Fibroblast of villous mesenchyme (primary cell): ENCODE measurements at regions not wholly inside any gene's neighbourhood (a gene's known extent, or its start where the extent isn't known, plus 50 kb on each side); places are given as distances from the start of the nearest gene placed in this dataset.

Experiments
- DNase-seq: peaks from one replicate; pipeline ENCODE4 v3.0.0-alpha.2; 2010; ENCODE audit warnings: low read depth
- H3K4me3 ChIP-seq: 2 replicates; pipeline ENCODE4 v1.5.1; 2011; ENCODE audit warnings: low read depth, mild to moderate bottlenecking, low read length
- CTCF ChIP-seq: IDR thresholded peaks from 2 replicates; pipeline ENCODE4 v1.5.1; 2012; ENCODE audit warnings: low read depth, mild to moderate bottlenecking, low read length; ENCODE audit not compliant: insufficient read depth

- no peak for TF ChIP-seq CTCF
- DNase-seq = no peak
These were observed 369.8 kb upstream of the ST6GAL2 start for GRCh38 chr2:107255744-107256143.

DNA sequence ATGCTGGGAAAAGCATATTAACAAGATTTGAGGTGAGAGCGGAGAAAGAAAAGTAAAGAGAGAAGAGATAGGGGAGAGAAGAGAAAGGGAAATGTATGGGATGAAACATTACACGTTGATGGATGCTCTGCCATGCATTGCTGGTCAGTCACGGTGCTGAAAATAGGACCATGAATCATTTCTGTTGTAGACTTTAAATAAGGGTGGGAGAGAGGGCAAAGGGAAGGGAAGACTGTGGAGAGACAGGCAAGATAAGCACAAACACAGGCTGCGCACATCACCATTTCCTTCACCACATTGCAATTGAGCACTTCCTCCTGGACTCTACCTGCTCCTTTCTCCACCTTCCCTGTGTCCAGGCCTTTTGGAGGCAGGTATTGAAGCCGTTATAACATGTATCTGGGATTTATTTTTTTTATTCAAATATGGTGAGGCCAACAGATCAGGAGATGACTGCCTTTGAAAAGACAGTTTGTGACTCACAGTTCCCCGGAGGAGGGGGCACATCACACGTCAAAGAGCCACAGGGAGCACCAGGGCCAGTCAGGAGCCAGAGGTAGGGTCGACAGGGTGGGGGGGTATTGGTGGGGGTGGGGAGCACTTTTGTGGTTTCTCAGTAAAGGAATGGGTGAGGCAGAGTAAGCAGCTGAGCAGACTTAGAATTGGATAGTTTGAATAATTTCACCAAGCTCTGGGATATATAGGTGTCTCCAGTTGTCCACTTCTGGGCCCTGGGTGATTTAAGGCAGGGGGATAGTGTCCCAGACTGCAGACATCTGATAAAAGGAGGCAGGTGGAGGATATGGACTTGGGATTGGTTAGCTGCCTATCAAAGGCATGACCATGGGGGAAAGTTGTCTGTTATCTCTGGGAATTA, 372.8 kb upstream of the ST6GAL2 start:
- no peak overlapping the region for H3K4me3 ChIP-seq
- no peak for DNase-seq
- no peak for TF ChIP-seq CTCF

More at GRCh38 chr2:107255744-107256143, 369.8 kb upstream of the ST6GAL2 start:
- no peak overlapping the region for H3K4me3 ChIP-seq

DNA sequence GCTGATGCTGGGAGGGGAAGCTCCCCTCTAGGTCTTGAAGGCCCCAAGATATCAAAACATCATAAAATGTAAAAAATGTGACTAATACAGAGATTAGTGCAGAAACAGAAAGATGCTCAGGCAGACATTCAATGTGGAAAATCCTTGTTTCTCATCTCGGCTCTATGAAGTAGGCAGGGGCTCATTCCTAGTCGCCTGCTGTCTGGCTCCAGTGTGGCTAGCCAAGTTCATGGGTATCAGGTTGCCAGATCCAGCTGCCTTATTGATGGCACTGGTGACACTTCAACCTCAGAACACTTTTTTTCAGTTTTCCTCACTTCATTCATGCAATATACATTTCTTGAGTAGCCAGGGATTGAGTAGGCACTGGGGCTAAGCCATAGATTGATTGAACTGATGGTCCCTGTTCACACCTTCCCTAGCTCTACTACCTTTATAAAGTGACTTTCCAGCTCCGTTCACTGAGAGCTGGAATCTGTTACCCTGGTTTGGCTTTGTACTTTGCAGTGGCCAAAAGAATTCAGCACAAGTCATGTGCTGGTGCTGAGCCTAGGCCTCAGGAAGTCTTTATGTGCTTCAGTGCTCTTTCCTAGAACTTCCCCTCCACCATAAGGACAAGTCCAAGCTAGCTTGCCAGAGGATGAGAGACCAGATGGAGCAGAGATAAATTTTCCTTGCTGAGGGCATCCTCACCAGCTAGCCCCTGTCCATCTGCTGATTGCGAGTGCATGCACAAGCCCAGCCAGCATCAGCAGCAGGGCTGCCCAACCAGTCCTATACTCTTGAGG, 373.6 kb upstream of the ST6GAL2 start:
- no peak overlapping the region for H3K4me3 ChIP-seq
- TF ChIP-seq CTCF = no peak

GRCh38 chr2:107263628-107264027, 377.7 kb upstream of the ST6GAL2 start:
- no peak for DNase-seq
- no peak overlapping the region for H3K4me3 ChIP-seq
- TF ChIP-seq CTCF = no peak

More for the DNA sequence above, 373.6 kb upstream of the ST6GAL2 start:
- no peak for DNase-seq

DNA sequence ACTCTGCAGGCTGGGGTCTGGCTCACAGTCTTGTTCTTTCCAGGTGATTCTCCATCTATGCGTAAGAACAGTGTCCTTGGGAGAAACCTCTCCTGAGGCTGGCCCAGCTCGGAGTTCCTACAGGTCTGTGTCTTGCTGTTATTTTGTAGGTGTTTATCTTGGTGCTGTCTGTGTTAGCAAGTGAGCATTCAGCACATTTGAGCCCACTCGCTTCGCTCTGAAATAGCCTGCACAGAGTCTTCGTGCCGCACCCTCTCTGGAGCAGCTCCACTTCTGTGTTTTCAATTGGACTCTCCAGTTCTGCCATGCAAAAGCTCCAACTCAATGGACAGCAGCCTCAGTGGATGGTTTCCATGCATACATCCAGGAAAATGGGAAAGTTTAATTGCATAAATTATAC, 378.2 kb upstream of the ST6GAL2 start:
- H3K4me3 ChIP-seq = no peak overlapping the region
- TF ChIP-seq CTCF = no peak
- DNase-seq = no peak

- TF ChIP-seq CTCF = no peak
- DNase-seq = no peak
These were observed 380.6 kb upstream of the ST6GAL2 start for GRCh38 chr2:107266555-107266954.

More at GRCh38 chr2:107266555-107266954, 380.6 kb upstream of the ST6GAL2 start:
- H3K4me3 ChIP-seq = no peak overlapping the region
